Activated CD4-positive, alpha-beta T cell treated with anti-CD3 and anti-CD28 coated beads, Interleukin-2, amount 50 U/mL, for 48 hours (primary cell): ENCODE measurements at regions not wholly inside any gene's neighbourhood (a gene's known extent, or its start where the extent isn't known, plus 50 kb on each side); places are given as distances from the start of the nearest gene placed in this dataset.
A peak's percentile ranks its signal among the peaks of the same experiment; 100 is the strongest.
"Not testable (repeated sequence)": the region's sequence is repeated elsewhere in the genome, so short reads cannot be mapped to it uniquely, and the experiment has no call there.

Experiments
- DNase-seq, 2 experiments: peaks; one replicate each; pipeline ENCODE4 v3.0.0-alpha.2; 2020

DNA sequence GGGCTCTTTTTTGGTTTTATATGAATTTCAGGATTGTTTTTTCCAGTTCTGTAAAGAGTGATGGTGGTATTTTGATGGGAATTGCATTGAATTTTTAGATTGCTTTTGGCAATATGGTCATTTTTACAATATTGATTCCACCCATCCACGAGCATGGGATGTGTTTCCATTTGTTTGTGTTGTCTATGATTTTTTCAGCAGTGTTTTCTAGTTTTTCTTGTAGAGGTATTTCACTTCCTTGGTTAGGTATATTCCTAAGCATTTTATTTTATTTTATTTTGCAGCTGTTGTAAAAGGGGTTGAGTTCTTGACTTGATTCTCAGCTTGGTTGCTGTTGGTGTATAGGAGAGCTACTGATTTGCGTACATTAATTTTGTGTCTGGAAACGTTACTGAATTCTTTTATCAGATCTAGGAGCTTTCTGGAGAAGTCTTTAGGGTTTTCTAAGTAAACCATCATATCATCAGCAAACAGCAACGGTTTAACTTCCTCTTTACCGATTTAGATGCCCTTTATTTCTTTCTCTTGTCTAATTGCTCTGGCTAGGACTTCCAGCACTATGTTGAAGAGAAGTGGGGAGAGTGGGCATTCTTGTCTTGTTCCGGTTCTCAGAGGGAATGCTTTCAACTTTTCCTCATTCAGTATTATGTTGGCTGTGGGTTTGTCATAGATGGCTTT, 69.4 kb upstream of the GNG12 start:
- DNase-seq, result not testable (repeated sequence)

GRCh38 chr1:67898033-67898726, 64.9 kb upstream of the GNG12 start:
- no peak for DNase-seq

GRCh38 chr1:67897270-67897949, 64.1 kb upstream of the GNG12 start:
- DNase-seq, result no peak

DNA sequence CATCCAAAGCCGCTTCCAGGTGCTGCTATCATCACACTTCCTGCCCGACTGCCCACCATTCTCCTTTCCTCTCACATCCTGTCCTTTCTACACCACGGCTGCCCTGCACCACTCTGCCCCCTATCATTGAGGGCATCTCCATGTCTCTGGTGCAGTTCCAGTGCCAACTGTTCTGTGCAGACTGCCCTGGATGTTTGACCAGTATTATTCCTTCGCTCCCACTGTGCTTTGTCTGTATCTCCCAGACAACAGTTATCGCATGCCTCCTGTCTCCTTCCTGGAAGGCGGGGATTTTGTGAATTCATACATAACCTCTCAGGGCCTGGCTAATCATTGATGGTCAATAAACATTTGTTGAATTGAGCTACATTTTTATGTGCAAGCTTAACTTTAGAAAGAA, 63.6 kb upstream of the GNG12 start:
- no peak for DNase-seq

- DNase-seq, result no peak
Observed at GRCh38 chr1:67894981-67895735, 61.9 kb upstream of the GNG12 start.

DNA sequence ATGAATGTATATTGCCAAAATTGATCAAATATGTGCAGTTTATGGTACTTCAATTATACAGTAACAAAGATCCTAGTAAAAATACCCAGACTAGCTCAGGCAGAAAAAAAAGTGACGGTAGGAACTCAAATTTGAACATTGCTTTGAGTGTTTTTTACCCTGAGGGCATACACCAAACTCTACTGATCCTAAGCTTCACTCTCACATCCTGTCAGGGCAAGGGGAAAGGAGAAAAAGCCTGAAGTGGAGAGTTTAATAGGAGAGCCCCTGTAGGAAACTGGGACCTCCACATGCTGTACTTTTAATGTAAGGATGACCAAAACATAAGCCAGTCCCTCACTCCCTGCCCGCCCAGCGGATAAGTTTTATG, 59.8 kb upstream of the GNG12 start:
- DNase-seq, result no peak

DNA sequence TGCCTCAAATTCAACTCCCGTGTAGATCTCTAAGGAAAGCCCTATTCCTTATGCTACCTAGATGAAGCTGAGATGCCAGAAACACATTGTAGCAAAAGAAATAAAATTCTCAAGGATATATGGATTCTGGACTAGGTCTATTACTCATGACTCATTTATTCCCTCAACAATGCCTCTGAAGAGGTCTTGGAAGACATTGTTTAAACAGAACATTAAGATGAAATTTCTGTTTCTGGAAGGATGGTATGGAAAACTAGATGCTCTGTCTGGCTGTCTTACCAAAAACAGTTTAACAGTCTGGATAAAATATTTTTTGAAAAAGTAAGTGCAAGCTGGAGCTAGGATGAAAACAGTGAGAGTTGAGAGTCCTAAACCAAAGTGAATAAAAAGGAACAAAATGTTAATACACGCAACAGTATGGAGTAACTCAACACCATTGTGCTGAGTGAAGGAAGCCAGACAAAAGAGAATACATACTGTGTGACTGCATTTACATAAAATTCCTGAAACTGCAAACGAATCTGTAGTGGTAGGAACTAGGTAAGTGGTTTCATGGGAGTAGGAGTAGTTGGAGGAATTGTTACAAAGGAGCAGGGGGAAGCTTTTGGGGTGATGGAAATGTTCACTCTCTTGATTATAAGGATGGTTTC, 59.3 kb upstream of the GNG12 start:
- DNase-seq, result no peak

DNA sequence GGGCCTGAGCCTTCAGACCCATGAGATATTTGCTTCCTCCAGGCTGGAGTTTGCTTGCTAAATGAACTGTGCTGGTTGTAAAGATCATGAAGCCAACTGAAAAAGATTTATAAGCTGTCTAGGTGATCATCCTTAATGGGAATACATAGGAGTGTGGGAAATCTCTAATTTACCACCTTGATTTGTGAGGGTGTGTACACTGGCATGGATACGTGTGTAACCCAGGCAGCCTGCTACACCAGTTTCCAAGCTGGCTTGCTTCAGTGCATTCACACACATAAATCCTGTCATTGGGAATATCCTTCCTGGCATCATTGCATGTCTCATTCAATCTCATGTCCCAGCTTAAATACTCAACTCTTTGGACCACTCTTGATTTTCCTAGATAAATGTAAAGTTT, 57.6 kb upstream of the GNG12 start:
- no peak for DNase-seq

DNA sequence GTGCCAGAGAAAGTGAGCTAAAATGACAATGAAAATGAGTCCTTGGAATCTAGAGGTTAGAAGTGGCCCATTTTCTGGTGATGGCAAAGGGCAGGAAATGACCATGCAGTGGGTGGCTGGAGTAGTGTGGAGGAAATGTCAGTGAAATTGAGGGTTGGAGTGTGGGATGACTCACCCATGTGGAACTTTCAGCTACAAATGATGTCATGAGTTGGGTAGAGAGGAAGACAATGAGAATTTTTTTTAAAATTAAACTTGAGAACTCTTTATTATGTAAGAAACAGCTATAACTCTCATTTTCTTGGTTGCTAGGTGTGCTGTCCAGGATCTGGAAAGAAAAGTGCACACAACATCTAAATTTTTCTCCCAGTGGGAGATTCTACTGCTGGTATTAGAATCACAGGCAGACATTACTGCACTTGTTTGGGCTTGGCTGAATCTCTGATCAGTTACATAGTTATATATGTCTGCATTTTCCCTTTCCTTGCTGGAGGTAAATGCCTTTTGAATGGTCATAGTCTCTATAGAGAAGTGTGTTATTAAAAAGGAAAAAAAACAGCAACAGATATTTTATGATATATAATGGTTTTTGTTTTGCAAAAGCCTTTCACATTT, 56.8 kb upstream of the GNG12 start:
- peak in 1 of 2 experiments; percentile 7 for DNase-seq

GRCh38 chr1:67889466-67889865, 56.2 kb upstream of the GNG12 start:
- no peak for DNase-seq

GRCh38 chr1:67888216-67889106, 55.2 kb upstream of the GNG12 start:
- no peak for DNase-seq

DNA sequence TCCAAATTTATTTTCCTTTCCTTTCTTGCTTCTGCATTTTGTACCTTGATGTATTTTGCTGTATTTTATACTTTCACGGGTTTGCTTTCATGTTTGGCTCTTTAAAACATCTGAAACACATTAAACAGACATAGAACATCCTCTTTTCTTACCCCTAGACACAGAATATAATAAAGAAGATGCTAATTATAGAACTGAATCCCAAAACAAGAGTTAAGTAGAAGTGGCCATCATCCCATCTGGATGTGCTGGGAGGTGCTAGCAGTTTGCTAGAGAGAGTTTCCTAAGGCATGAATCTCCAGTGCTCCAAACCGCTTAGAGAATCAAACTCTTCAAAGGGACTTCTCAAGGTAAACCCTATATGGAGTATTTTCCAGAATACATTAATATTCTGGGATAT, 53.9 kb upstream of the GNG12 start:
- no peak for DNase-seq

GRCh38 chr1:67886076-67886475, 52.8 kb upstream of the GNG12 start:
- no peak for DNase-seq

DNA sequence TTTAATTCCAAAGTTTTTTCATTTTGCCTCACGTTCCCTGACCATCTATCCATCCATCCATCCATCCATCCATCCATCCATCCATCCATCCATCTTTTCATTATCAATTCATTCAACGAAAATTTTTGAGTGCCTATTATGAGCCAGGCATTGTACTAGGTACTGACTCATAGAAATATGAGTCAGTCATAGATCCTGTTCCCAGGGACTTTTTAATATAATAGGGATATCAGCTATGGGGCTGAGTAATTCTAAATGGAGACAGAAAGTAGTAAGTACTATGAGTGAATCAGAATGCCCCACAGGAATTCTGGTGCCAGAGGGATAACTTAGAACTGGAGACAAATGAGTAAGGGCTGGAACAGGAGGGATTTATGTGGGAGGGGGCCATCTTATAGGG, 49.8 kb upstream of the GNG12 start:
- no peak for DNase-seq
